Renal cortex interstitium (tissue), 11 donors: ENCODE measurements at regions not wholly inside any gene's neighbourhood (a gene's known extent, or its start where the extent isn't known, plus 50 kb on each side); places are given as distances from the start of the nearest gene placed in this dataset.

Experiments
- DNase-seq, 11 donors: peaks; one replicate each; pipeline ENCODE4 v3.0.0-alpha.2; 2013; ENCODE audit warnings: low read depth in 9 of 11, low spot score in 4 of 11; ENCODE audit errors: extremely low read depth in 1 of 11

DNA sequence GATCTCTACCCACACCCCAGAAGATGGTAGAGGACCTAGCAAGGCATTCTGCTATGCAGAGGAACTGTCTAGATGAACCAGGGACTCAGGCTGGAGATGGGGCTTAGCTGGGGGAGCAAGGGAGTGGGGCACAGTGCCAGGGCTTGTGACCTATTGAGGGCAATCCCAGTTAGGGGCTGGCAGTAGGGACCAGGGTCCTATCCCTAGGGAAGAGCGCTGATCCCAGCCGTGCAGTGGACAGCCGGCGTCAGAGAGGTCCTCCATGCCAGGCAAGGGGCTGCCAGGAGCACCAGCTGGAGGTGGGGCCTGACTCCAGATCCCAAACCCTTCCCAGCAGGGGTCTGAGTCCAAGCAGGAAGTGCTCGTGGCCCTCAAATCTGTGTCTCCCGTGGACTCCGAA lies 52.7 kb upstream of the NEURL1B start:
- no peak for DNase-seq

DNA sequence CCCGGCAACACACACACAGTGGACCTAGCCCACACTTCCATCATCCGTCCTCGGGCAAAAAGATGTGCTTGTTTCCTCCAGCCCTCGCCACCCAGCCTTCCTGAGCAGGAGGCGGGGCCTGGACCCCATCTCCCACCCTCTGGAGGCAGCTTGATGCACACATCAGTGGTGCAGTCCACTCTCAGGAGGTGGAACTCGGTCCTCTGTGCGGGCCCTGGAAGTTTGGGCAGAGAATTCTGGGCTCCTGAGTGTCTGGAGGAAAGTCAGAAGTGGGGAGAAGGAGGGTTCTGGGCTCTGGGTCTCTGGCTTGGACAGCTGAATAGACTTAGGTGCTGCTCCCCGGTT lies 54.0 kb upstream of the NEURL1B start:
- no peak for DNase-seq

DNA sequence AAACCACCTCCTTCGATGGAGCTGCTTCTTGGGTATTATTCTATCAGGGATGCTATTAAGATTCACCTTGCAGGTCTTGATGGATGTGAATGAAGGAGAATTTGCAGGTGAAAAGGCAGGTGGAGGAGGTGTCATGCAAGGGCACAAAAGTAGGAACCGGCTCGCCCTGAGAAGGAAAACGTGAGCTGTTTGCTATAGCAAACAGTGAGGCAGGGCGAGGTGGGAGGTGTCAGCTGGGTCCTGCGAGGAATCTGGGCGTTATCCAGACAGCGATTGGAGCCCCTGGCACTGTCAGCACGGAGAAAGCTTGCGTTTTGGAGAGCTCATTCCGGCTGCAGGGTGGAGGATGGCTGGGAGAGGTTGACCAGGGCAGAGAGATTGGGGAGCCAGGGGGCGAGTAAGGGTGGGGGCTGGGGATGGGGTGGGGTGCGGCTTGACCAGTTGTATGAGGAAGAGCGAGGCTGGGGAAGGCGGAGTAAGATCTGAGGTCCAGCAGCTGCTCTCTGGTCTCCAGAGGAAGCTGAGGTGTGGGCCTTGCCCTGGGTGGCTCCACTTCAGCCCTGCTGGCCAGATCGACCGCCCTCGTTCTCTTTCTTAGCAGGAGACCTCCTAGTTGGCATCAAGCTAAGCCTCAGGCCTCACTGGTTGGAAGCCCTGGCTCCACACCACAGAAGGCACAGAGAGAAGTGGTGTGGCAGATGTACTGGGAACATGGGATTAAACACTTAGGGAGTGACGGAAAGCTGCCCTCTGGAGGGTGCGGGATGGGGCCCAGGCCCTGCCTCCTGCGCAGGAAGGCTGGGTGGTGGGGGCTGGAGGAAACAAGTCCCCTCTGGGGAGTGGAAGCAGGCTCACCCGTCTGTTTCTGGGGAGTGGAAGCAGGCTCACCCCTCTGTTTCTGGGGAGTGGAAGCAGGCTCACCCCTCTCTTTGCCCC lies 54.7 kb upstream of the NEURL1B start:
- no peak for DNase-seq

DNA sequence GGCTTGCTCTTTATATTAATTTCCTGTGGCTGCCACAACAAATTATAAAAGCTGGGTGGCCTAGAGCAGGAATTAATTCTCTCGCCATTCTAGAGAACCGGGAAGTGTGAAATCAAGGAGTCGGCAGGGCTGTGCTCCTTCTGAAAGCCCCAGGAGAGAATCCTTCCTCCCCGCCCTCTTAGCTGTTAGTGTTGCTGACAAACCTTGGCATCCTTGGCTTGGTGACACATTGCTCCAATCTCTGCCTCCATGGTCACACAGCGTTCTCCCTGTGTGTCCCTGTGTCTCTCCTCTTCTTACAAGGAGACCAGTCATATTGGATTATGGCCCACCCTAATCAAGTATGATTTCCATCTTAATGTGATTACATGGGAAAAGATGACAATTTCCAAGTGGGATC lies 55.9 kb upstream of the NEURL1B start:
- no peak for DNase-seq

DNA sequence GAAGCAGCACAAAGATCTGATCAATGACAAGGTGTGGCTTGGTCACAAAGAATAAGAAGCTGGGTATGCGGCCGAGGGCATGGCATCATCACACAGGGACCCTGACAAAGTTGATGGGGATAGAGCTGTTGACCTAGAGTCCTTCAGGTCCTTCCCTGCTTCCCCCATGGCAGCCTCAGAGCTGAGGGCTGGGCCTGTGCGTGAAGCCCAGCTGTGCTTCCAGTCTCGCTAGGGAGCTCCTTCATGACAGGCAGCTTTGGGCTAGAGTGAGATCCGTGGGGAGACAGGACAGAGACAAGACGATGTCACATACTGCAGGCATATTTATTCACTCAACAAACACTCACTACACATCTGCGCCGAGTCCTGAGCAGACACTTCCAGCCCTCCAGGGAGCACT lies 56.4 kb upstream of the NEURL1B start:
- no peak for DNase-seq

DNA sequence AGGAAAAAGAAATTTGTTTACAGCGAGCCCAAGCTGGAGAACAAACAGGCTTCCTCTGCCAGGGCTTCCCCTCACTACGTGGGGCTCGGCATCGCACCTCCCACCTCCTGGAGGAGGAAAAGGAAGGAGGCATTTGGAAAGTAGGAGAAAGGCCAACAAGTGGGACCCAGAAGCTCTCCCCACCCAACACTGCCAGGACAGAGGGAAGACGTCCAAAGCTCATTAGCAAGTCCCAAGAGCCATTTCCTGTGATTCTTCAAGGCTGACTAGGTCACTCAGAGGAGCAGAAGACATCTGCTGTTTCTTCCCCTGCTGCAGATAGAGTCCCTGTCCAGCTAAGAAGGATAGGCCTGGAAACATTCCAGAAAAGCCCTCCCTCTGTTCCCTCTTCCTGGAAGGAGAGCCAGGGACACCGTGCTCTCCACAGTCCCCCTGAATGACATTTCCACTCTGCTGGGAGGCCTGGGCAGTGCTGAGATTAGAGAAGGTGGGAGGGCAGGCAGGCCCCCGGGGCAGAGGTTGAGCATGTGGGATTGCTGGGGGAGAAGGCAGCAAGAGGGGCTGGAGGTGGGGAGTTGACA lies 57.0 kb upstream of the NEURL1B start:
- peak in 10 of 11 donors; percentile 35 to 78 (median 64) for DNase-seq

DNA sequence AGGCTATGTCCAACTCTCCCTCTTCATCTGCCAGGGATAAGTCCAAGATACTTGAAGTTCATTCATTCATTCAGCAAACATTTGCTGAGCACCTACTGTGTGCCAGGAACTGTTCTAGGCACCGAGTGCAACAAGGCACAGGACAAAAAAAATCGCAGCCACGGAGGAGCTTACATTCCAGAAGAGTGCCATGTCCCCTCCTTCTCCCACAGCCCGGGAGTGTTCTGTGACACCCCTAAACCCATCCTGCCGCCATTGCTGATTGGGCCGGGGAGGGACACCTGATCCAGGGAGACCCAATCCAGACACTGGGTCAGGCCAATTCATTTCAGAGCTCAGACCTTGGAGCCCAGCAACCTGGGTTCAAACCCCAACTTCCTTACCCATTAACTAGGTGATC lies 58.1 kb upstream of the NEURL1B start:
- no peak for DNase-seq

DNA sequence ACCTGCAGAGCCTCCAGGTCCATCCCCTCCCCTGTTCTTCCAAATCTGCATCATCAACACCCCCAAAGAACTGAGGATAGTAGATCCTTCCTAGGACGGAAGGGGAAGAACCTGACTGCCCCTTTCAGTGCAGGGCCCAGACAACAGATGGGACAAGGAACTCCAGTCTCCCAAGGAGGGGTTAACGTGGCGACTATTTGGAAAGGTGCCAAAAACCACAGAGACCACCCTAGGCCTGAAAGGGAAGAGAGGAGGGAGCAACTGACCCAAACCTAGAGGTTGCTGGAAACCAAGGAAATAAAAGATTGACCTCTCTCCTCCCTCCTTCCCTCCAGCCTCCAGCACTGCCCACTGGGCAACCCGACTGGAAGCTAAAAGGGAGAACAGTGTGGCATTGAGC lies 59.7 kb upstream of the NEURL1B start:
- DNase-seq = no peak

DNA sequence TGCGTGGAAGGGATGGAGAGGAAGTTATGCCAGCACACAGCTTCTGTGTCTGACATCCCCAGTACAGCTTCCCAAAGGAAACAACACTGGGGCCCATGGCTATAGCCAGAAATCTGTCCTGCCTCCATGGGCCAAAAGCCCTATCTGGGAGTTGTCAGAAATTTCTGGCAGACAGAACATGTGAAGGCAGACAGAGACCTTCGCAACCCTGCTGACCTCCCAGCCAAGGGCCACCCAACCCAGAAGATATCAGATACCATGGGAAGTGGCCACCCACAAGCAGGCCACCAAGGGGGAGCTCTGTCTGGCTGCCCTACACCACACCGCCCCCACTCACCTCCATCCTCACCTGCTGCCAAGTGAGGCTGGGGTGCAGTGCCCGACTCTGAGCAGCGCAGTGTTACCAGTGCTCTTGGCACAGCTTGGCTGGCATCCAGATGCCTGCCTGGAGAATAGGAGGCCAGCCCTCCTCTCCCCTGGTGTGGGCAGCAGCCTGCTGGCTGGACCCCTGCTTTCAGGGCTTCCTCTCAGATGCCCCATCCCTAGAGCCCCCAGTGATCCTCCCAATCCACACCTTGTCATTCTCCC lies 61.6 kb upstream of the NEURL1B start:
- no peak for DNase-seq

DNA sequence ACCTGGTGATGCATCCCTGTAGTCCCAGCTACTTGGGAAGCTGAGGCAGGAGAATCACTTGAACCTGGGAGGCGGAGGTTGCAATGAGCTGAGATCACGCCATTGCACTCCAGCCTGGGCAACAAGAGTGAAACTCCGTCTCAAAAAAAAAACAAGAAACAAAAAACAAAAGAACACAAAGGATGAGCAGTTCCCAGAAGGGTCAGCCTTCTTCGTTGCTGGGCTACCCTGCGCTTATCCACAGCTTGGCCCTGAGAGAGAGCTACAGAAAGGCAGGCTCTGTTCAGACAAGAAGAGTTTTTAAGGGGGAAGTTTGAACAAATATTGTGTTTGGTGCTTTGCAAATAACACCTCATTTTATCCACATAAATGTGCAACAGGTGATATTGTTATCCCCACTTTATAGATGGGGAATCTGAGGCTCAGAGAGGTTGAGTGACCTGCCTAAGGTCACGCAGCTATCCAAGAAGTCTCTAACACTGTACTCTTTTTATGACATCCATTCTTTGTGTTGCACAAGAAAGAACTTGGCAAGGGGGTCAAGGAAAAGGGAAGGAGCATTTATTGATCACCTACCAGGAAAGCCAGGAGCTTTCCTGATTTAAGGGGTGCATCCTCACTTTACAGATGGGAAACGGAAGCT lies 63.7 kb upstream of the NEURL1B start:
- no peak for DNase-seq

DNA sequence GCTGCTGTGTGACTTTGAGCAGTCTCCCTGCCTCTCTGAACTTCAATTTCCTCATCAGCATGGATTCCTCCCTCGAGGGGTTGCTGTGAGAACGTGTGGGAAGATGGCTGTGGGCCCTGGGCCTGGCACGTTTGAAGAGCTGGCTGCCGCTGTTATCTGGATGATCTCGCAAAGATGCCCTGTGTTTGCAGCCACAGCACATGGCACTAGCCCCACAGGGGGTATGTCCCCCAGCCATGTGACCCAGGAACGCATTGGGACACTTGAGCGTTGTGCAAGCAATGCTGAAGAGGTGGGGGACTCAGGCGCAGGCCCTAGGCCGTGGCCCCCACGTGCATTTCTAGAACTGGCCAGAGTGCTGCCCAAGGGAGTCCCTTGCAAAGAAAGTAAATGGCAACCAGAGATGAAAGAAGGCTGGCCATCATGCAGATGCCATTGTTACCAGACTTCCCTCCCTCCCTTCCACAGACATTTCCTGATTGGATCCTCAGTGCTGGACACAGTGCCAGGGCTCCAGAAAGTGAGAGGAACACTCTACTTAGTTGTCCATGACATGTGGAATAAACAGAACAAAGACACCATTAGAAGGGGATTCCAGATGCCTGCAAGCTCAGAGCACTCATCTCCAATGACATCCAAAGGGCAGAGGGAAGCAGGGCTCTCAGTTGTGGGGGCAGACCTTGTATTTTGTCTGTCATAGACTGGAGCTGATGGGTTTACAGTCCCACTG lies 65.1 kb upstream of the NEURL1B start:
- no peak for DNase-seq

DNA sequence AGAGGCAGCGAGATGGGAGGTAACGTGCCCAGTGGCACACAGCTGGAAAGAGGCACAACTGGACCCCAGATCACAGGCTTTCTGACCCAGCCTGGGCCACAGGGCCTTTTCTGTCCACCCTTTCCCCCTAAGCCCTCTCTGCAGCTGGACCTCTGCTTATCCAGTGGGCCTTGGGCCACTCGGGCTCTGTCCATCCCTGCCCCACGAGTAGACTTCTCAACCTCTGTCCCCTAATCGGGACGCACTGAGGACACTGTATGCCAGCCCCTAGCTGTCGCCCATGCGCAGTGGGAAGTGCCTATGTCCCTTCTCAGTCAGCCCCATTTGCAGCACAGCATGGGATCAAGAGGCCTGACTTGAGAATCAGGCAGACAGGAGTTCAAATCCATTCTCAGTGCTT lies 65.6 kb upstream of the NEURL1B start:
- no peak for DNase-seq

DNA sequence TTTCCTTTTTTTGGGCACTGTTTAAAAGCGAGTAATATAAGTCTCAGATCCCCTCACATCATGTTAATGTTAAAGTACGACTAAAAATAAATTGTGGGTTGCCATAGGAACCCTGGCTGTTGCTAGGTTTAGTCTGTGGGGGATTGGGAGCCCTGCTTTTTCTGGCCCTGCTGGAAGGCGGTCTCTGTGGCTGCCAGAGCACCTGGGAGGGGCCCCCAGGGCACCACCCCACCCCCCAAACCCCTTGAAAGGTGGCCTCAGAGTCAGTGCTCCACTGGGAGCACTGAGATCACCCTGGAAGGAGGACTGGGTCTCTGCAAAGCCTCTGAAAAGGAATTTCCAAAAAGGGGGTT lies 66.2 kb upstream of the NEURL1B start:
- DNase-seq = peak in 2 of 11 donors; percentile 34 to 61

DNA sequence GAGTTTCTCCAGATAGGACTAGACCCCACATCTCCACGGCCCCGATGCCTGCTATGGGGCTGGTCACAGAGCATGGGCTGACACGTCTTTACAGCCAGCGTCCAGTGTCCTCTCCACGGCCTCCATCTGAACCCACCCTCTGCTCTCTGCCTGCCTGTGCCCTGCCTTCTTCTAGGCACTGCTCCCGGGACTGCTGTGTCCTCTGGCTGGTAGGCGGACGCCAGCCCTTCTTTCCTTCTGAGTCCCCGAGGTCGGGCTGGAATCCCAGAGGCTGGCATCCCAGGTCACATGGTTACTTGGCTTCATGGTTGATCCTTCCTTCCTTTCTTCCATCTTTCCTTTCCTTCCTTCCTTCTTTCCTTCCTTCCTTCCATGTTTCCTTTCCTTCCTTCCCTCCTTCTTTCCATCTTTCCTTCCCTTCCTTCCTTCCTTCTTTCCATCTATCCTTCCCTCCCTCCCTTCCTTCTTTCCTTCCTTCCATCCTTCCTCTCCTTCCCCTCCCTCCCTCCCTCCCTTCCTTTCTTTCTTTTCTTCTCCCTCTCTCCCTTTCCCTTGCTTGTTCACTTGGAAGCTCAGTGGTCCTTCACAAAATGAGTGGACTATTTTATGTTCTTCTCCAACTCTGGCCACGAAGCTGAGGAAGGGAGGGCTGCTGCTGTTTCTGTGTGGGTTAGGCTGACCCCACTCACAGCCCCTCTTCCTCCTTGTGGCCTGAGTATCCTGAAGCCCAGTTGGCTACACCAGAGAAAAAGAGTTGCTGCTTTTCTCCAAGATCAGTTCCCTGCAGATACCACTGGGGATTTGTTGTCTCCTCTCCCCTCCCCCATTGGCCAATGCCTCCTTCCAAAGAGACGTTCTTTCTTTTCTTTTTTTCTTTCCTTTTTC lies 66.8 kb upstream of the NEURL1B start:
- no peak for DNase-seq

DNA sequence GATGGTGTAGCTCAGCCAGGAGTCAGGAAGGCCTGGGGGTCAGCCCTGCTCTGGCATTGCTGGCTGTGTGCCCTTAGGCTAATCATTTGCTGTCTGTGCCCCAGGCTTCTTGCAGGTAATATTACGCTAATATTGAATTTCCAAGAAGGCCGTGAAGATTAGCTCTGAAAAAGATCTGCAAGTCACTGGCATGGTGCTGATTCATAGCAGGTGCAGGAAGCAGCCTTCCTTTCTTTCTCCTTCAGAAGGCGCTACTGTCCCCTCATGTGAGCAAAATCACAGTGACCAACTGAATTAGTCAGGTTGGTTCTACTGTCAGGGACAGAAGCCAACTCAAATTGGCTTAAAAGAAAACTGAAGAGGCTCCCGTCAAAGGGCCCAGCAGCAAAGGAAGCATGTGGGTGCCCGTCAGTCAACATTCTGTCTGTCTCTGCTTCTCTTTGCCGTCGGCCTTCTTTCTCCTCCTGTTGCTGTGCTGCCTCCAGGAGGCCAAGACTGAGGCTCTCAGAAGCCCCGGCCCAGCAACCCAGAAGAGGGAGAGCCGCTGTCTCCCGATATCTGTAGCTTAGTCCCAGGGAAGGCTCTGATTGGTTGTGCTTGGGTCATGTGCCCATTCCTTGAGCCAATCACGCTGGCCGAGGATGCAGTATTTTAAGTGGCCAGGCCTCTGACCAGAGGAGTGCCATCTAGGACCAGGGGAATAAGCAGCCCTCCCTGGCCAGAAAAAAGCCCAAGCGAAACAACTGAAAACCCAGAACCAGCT lies 67.8 kb upstream of the NEURL1B start:
- DNase-seq = no peak

DNA sequence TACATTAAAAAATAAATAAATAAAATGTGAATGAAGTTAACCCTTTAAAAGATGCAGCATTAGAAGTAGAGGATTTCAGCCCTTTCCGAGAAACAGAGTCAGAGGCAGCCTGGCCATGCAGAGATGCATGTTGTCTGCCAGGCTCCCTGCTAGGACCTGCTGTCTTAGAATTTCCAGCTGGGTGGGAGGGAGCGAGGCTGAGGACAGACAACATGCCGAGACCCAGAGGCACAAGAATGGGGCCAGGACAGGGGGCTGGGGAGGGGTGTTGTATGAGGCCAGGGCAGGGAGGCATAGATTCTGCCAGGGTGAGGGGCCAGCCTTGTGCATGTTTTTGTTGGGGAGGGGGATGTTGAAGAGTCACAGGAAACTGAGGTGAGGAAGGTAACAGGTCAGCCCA lies 68.6 kb upstream of the NEURL1B start:
- DNase-seq = no peak

DNA sequence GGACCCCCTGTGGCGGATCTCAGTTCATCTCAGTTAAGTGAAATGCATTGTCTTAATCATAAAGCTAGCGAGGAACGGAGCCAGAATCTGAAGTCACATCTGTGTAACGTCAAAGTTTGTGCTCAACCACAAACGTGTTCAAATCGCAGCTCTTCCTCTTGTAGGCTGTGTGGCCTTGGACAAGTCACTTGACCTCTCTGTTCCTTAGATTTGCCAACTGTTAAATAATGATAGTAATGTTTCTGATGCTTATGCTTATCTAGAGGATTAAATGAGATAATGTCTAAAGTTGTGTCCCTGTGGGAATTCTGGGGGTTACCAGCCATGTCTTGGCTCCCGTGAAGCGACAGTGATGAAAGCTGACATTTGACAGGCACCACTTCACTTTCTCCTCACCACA lies 69.2 kb upstream of the NEURL1B start:
- no peak for DNase-seq

DNA sequence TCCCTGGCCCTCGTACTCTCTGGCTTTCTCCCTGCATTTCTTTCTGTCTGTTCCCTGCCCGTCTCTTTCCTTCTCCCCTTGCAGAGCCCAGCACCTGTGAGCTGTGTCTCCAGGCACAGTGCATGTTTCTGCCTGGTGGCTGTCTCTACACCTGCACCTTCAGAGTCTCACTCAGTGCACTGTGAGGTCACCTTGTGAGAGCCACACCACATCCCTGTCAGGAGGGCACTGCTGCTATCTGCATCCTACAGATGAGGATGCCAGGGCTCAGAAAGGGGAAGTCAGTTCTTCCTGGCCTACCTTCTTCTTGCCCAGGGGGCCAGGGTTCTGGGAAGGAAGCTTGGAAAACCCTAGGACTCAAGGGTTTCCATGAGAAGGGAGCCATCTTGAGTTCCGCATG lies 69.7 kb upstream of the NEURL1B start:
- DNase-seq = no peak
